Ovary (tissue), 7 donors: ENCODE measurements at regions not wholly inside any gene's neighbourhood (a gene's known extent, or its start where the extent isn't known, plus 50 kb on each side); places are given as distances from the start of the nearest gene placed in this dataset.

ENCODE experiments used
- DNase-seq, 5 donors: peaks; one replicate each; pipeline ENCODE4 v3.0.0-alpha.2; 2019 to 2020
- H3K27ac ChIP-seq, 2 donors: fragments of 200-600 bp; one replicate each; pipeline versions ENCODE4 v1.5.1 to v1.8.0; 2019 to 2022
- H3K27me3 ChIP-seq: fragments of 200-600 bp; one replicate; pipeline ENCODE4 v1.8.0; 2022
- H3K36me3 ChIP-seq: fragments of 200-600 bp; sonication (generic); one replicate; pipeline ENCODE4 v1.5.1; 2019
- H3K4me1 ChIP-seq: one replicate; pipeline ENCODE4 v1.8.1; 2013; ENCODE audit warnings: mild to moderate bottlenecking, moderate library complexity; ENCODE audit not compliant: insufficient read depth
- H3K4me3 ChIP-seq: fragments of 200-600 bp; sonication (generic); one replicate; pipeline ENCODE4 v1.5.1; 2017
- H3K9me3 ChIP-seq, 2 donors: fragments of 200-600 bp in 1 of 2; sonication (generic) in 1 of 2; one replicate each; pipeline versions ENCODE4 v1.5.1 to v1.8.1; 2013 to 2019; ENCODE audit warnings: mild to moderate bottlenecking in 1 of 2, moderate library complexity in 1 of 2
- CTCF ChIP-seq, 3 donors: fragments of 450-650 bp in 2 of 3; fragments of 200-600 bp in 1 of 3; IDR thresholded peaks; one replicate each; pipeline versions ENCODE4 v1.5.1 to v1.8.0; 2016 to 2022; ENCODE audit warnings: antibody characterized with exemption in 3 of 3, mild to moderate bottlenecking in 1 of 3
- EP300 ChIP-seq: sonication (generic); formaldehyde crosslinking; IDR thresholded peaks from one replicate; pipeline ENCODE4 v1.6.1; 2017; ENCODE audit warnings: antibody characterized with exemption
- POLR2A ChIP-seq: fragments of 450-650 bp; IDR thresholded peaks from one replicate; pipeline ENCODE4 v1.6.1; 2017; ENCODE audit warnings: antibody characterized with exemption, mild to moderate bottlenecking, moderate library complexity
- WGBS, 3 donors: extraction: QIAGEN DNeasy Blood & Tissue Kit in 1 of 3; methylation state at CpG; one replicate each; pipeline versions ENCODE4 v1.1.5 to v1.1.7; 2013 to 2017; 5-methylcytosine and 5-hydroxymethylcytosine counted together
- intact Hi-C, 4 donors: fragments of 100-400 bp; cut with DNase I; formaldehyde crosslinking; loops; one replicate each; pipeline versions ENCODE4 v1.11.0 to v1.15.1; 2022 to 2023
- donor health status: DM: no; HTN: no; CAD: no; lungs with moderate emphysema.
- donor health status: DM: no; HTN: no; CAD: no.
- donor health status: Bipolar disorder and iron deficiency.
- donor health status: DM: no; HTN: no; CAD: no.
- donor health status: DM: yes; HTN: yes; CAD: no.

- H3K4me3 ChIP-seq: no peak overlapping the region
- no peaks in the 10 kb centered on the region for H3K27me3 ChIP-seq
- DNase-seq: no peak
- H3K27ac ChIP-seq: no peak overlapping the region
- intact Hi-C loops: no loop called here
- no peak for TF ChIP-seq POLR2A
- TF ChIP-seq CTCF (IDR thresholded peaks at IDR 0.05): no peak
- no peak for TF ChIP-seq EP300
- no peaks in the 10 kb centered on the region for H3K36me3 ChIP-seq
- 4 to 10% (median 6%) methylated on average over 3 of the region's 3 CpGs for WGBS, 3 donors
- H3K9me3 ChIP-seq: no peaks in the 10 kb centered on the region
- no peaks in the 10 kb centered on the region for H3K4me1 ChIP-seq
These were observed 177.8 kb upstream of the C1QTNF7 start for GRCh38 chr4:15250021-15250441.

GRCh38 chr4:15253349-15253748 lies 174.5 kb upstream of the C1QTNF7 start:
- Histone ChIP-seq H3K4me3 (no peak overlapping the region), H3K27ac (no peak overlapping the region), H3K9me3 (no peaks in the 10 kb centered on the region), H3K27me3 (no peaks in the 10 kb centered on the region), H3K36me3 (no peaks in the 10 kb centered on the region), H3K4me1 (no peaks in the 10 kb centered on the region)
- intact Hi-C loops: no loop called here
- WGBS, 3 donors: 89 to 92% (median 89%) methylated on average over 4 of the region's 4 CpGs
- DNase-seq: no peak
- no peak for TF ChIP-seq POLR2A
- no peak for TF ChIP-seq CTCF (IDR thresholded peaks at IDR 0.05)
- no peak for TF ChIP-seq EP300

- H3K4me3 ChIP-seq: no peak overlapping the region
- TF ChIP-seq CTCF (IDR thresholded peaks at IDR 0.05) (no peak), EP300 (no peak), POLR2A (no peak)
- H3K4me1 ChIP-seq: no peaks in the 10 kb centered on the region
- no peaks in the 10 kb centered on the region for H3K27me3 ChIP-seq
- H3K36me3 ChIP-seq: no peaks in the 10 kb centered on the region
- 76 to 87% (median 83%) methylated on average over 7 of the region's 7 CpGs for WGBS, 3 donors
- no peak overlapping the region for H3K27ac ChIP-seq
- no peak for DNase-seq
- intact Hi-C loops: no loop called here
- no peaks in the 10 kb centered on the region for H3K9me3 ChIP-seq
These were observed 173.5 kb upstream of the C1QTNF7 start for GRCh38 chr4:15254236-15254880.

GRCh38 chr4:15255537-15255936 lies 172.3 kb upstream of the C1QTNF7 start:
- H3K27me3 ChIP-seq: no peaks in the 10 kb centered on the region
- H3K36me3 ChIP-seq: no peaks in the 10 kb centered on the region
- intact Hi-C loops: no loop called here
- no peaks in the 10 kb centered on the region for H3K4me1 ChIP-seq
- H3K4me3 ChIP-seq: no peak overlapping the region
- TF ChIP-seq EP300 (no peak), POLR2A (no peak), CTCF (IDR thresholded peaks at IDR 0.05) (no peak)
- DNase-seq: no peak
- H3K27ac ChIP-seq: no peak overlapping the region
- WGBS, 3 donors: 67 to 87% (median 71%) methylated on average over 4 of the region's 4 CpGs
- no peaks in the 10 kb centered on the region for H3K9me3 ChIP-seq
